SU-DHL-6 (cell line): ENCODE measurements at regions not wholly inside any gene's neighbourhood (a gene's known extent, or its start where the extent isn't known, plus 50 kb on each side); places are given as distances from the start of the nearest gene placed in this dataset.

ENCODE experiments used
- CTCF ChIP-seq: fragments of 200-600 bp; sonication (generic); IDR thresholded peaks from one replicate; pipeline ENCODE4 v1.5.1; 2017; ENCODE audit warnings: antibody characterized with exemption, mild to moderate bottlenecking, low read length, moderate library complexity; ENCODE audit not compliant: insufficient read depth, poor library complexity, severe bottlenecking
- EZH2phosphoT487 ChIP-seq: fragments of 200-600 bp; sonication (generic), shearing (Covaris generic); conservative IDR thresholded peaks from 2 replicates; pipeline ENCODE4 v1.6.1; 2018; ENCODE audit warnings: mild to moderate bottlenecking, antibody characterized with exemption, low read length, moderate library complexity, mixed read lengths

GRCh38 chr3:190972196-190972595 is 109.7 kb upstream of the GMNC start:
- TF ChIP-seq CTCF (no peak), EZH2phosphoT487 (no peak)
